BJ (cell line): ENCODE measurements at regions not wholly inside any gene's neighbourhood (a gene's known extent, or its start where the extent isn't known, plus 50 kb on each side); places are given as distances from the start of the nearest gene placed in this dataset.
"Not testable (repeated sequence)": the region's sequence is repeated elsewhere in the genome, so short reads cannot be mapped to it uniquely, and the experiment has no call there.

Experiments
- CTCF ChIA-PET: fragments of 350-600 bp; formaldehyde crosslinking; extraction: SDS; loops from one replicate; lab custom pipeline; 2021; ENCODE audit warnings: antibody characterized with exemption, inconsistent platforms; lab: Yijun Ruan, JAX
- POLR2A ChIA-PET: fragments of 300-600 bp; sonication (Branson Sonifier 250); formaldehyde crosslinking; extraction: SDS; loops from one replicate; lab custom pipeline; 2021; ENCODE audit warnings: antibody characterized with exemption; lab: Charles Lee
- DNase-seq: peaks from one replicate; pipeline ENCODE4 v3.0.0-alpha.2; 2011; ENCODE audit warnings: low read depth
- H3K27me3 ChIP-seq: 2 replicates; pipeline ENCODE4 v1.6.0; 2011; ENCODE audit warnings: low read length; ENCODE audit not compliant: control insufficient read depth, insufficient read depth
- H3K36me3 ChIP-seq: 2 replicates; pipeline ENCODE4 v1.5.1; 2011; ENCODE audit warnings: low read length; ENCODE audit not compliant: control insufficient read depth, insufficient read depth
- H3K4me3 ChIP-seq: 2 replicates; pipeline ENCODE4 v1.5.1; 2011; ENCODE audit warnings: low read depth, mild to moderate bottlenecking, control low read depth, low read length
- TF ChIP-seq, protein P1 (sequence below): IDR thresholded peaks from 2 replicates; pipeline ENCODE4 v1.5.1; 2011; ENCODE audit warnings: low read depth, mild to moderate bottlenecking, control low read depth, inconsistent platforms, low read length, moderate library complexity; ENCODE audit not compliant: insufficient read depth

DNA sequence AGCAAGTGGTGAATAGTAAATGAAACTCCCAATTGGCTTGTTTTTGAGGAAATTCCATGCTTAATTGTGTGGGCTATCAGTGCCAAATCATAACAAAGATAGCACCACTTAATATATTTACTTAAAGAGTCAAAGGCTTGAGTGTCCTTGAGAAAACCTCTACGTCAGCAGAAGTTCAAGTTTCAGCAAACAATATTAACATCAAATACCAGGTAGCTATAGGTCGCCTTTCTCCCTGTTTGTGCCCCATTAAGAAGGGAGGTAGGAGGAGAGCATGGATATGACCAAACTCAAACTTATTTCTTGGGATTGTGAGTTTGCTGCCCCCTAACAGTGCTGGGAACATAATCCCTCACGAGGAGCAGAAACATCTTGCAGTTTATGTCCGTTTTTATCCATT, 105.6 kb upstream of the SYN3 start:
- Histone ChIP-seq H3K27me3 (no peaks in the 10 kb centered on the region), H3K36me3 (no peaks in the 10 kb centered on the region), H3K4me3 (no peak overlapping the region)
- TF ChIP-seq, protein P1, sequence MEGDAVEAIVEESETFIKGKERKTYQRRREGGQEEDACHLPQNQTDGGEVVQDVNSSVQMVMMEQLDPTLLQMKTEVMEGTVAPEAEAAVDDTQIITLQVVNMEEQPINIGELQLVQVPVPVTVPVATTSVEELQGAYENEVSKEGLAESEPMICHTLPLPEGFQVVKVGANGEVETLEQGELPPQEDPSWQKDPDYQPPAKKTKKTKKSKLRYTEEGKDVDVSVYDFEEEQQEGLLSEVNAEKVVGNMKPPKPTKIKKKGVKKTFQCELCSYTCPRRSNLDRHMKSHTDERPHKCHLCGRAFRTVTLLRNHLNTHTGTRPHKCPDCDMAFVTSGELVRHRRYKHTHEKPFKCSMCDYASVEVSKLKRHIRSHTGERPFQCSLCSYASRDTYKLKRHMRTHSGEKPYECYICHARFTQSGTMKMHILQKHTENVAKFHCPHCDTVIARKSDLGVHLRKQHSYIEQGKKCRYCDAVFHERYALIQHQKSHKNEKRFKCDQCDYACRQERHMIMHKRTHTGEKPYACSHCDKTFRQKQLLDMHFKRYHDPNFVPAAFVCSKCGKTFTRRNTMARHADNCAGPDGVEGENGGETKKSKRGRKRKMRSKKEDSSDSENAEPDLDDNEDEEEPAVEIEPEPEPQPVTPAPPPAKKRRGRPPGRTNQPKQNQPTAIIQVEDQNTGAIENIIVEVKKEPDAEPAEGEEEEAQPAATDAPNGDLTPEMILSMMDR, result no peak
- ChIA-PET CTCF (interaction anchor here (1.1 kb wide), 1 partner anchor 84 kb away, joined by 3 read pairs; no protein-coding TSS in a partner anchor), POLR2A (no interaction called here)
- DNase-seq, result no peak

DNA sequence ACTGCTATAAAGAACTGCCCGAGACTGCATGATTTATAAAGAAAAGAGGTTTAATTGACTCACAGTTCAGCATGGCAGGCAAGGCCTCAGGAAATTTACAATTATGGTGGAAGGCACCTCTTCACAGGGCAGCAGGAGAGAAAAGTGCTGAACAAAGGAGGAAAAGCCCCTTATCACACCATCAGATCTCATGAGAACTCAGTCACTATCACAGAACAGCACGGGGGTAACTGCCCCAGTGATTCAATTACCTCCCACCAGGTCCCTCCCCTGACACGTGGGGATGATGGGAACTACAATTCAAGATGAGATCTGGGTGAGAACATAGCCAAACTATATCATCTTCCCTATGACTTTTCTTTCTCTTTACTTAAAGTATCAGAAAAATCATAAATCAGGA, 104.0 kb upstream of the SYN3 start:
- Histone ChIP-seq H3K4me3 (no peak overlapping the region), H3K36me3 (no peaks in the 10 kb centered on the region), H3K27me3 (no peaks in the 10 kb centered on the region)
- ChIA-PET POLR2A (no interaction called here), CTCF (no interaction called here)
- TF ChIP-seq, protein P1, result no peak
- DNase-seq, result no peak

DNA sequence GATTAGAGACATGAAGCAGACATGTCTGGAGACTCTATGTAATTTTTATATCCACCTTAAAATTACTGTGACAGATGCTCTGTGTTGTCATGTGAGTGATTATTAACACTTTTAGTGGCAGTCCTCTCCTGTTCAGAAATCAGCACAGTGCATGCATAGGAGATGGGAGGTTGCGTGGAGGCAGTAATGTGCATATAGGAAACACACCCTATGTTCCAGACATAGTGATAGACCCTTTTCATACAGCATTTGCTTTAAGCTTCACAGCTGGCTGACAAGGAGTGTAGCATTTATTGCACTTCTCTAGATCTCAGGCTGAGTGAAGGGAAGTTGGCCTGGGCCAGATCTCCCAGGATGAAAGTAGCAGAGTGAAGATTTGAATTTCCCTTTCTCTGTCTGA, 102.3 kb upstream of the SYN3 start:
- DNase-seq, result no peak
- ChIA-PET POLR2A (no interaction called here), CTCF (interaction anchor here (1.0 kb wide), 1 partner anchor 18 kb away, joined by 3 read pairs; no protein-coding TSS in a partner anchor)
- Histone ChIP-seq H3K4me3 (no peak overlapping the region), H3K27me3 (no peaks in the 10 kb centered on the region), H3K36me3 (no peaks in the 10 kb centered on the region)
- TF ChIP-seq, protein P1, result no peak

DNA sequence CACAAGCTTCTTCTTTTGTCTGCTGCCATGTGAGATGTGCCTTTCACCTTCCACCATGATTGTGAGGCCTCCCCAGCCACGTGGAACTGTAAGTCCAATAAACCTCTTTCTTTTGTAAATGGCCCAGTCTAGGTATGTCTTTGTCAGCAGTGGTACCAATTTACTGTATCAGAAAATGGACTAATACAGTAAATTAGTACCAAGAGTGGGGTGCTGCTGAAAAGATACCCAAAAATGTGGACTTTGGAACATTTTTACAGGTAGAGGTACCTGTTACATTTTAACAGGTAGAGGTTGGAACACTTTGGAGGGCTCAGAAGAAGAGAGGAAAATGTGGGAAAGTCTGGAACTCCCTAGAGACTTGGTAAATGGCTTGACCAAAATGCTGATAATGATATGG, 96.8 kb upstream of the SYN3 start:
- H3K4me3 ChIP-seq, H3K27me3 ChIP-seq, POLR2A ChIA-PET, H3K36me3 ChIP-seq, CTCF ChIA-PET, DNase-seq: not testable (repeated sequence)

DNA sequence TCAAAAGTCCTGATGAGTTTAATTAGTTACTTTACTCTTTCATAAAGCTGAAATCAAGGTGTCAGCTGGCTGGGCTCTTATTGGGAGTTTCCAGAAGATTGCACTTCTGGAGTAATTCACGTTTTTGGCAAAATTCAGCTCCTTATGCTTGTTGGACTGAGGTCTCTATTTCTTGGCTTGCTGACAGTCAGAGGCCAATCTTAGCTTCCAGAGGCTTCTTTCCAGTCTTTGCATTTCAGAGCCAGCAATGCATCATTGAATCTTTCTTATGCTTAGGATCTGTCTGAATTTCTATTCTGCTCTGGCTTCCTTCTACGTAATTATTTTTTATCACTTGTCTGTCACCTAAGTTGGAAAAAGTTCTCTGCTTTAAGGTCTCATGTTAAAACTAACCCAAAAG, 91.4 kb upstream of the SYN3 start:
- no peaks in the 10 kb centered on the region for H3K27me3 ChIP-seq
- POLR2A ChIA-PET, result no interaction called here
- H3K4me3 ChIP-seq, result no peak overlapping the region
- TF ChIP-seq, protein P1, result no peak
- CTCF ChIA-PET, result no interaction called here
- DNase-seq, result no peak
- H3K36me3 ChIP-seq, result no peaks in the 10 kb centered on the region

DNA sequence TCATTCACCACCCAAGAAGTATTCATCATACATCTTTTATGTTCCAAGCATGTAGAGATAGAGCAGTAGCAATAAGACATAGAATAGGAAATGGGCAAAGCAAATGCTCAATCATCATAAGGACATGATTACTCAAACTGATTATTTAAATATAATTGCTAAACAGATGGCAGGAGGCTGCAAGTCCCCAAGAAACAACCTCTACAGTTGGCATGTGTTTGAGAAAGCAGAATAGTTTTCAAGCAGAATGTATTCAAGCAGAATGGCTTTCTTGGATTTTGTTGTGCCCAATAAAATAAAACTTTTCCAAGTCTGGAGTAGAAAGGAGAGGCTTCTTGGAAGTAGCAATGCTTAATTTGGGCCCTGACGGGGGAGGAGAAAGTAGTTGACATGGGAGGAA, 86.5 kb upstream of the SYN3 start:
- ChIA-PET POLR2A (no interaction called here), CTCF (no interaction called here)
- H3K36me3 ChIP-seq, result no peaks in the 10 kb centered on the region
- no peak for DNase-seq
- no peak overlapping the region for H3K4me3 ChIP-seq
- H3K27me3 ChIP-seq, result no peaks in the 10 kb centered on the region
- TF ChIP-seq, protein P1, result no peak
